HepG2 (cell line): ENCODE measurements at regions not wholly inside any gene's neighbourhood (a gene's known extent, or its start where the extent isn't known, plus 50 kb on each side); places are given as distances from the start of the nearest gene placed in this dataset.

Experiments used
- ATAC-seq: fragments of 200-7000 bp; cut with Tn5 transposase; 3 replicates; pipeline ENCODE4 v1.9.1; 2020; ENCODE audit warnings: mild to moderate bottlenecking, moderate library complexity
- BruUV-seq: library from RNA; stranded (reverse); fragments of 400-500 nt; replicated peaks from 2 replicates; lab custom pipeline; 2021; lab: Mats Ljungman, UMichigan
- CTCF ChIA-PET: fragments of 300-600 bp; formaldehyde crosslinking; extraction: SDS; loops from one replicate; lab custom pipeline; 2021; ENCODE audit warnings: low total read pairs, inconsistent platforms, low intra/inter-chr PET ratio; lab: Yijun Ruan, JAX
- POLR2A ChIA-PET: fragments of 350-600 bp; sonication (Branson Sonifier 250); formaldehyde crosslinking; loops from one replicate; lab custom pipeline; 2020; ENCODE audit warnings: antibody characterized with exemption, inconsistent platforms; lab: Yijun Ruan, JAX
- DNase-seq: peaks from one replicate; pipeline ENCODE4 v3.0.0-alpha.2; 2015; ENCODE audit warnings: low spot score
- FAIRE-seq: peaks from 3 replicates; lab custom pipeline; 2011; peaks lifted over from hg19 to GRCh38; lab: Jason Lieb, UNC
- H2AFZ ChIP-seq: one replicate; pipeline ENCODE4 v1.6.1; 2011; ENCODE audit warnings: low read length, inconsistent platforms
- H3K27ac ChIP-seq: fragments of 300-600 bp; 3 replicates; pipeline ENCODE4 v1.8.0; 2011; ENCODE audit warnings: mixed run types, mild to moderate bottlenecking, mixed read lengths, low read length, inconsistent platforms; ENCODE audit not compliant: insufficient read depth; ENCODE audit errors: extremely low read length
- H3K27me3 ChIP-seq, 2 experiments: fragments of 200-600 bp in 1 of 2; 2 replicates in 1 of 2; 3 replicates in 1 of 2; pipeline versions ENCODE4 v1.6.0 to v1.8.0; 2011; ENCODE audit warnings: low read length in 2 of 2, mild to moderate bottlenecking in 2 of 2, moderate library complexity in 2 of 2, inconsistent platforms in 1 of 2; ENCODE audit not compliant: insufficient read depth in 2 of 2, control insufficient read depth in 1 of 2
- H3K36me3 ChIP-seq, 2 experiments: fragments of 200-600 bp in 1 of 2; replicated peaks in 1 of 2; 2 replicates in 1 of 2; 3 replicates in 1 of 2; pipeline versions ENCODE4 v1.5.1 to v1.8.0; 2011; ENCODE audit warnings: low read length in 2 of 2, inconsistent platforms in 1 of 2; ENCODE audit not compliant: insufficient read depth in 2 of 2, control insufficient read depth in 1 of 2
- H3K4me1 ChIP-seq: 2 replicates; pipeline ENCODE4 v1.5.1; 2012; ENCODE audit warnings: low read length, inconsistent platforms; ENCODE audit not compliant: insufficient read depth
- H3K4me2 ChIP-seq: 2 replicates; pipeline ENCODE4 v1.6.0; 2011; ENCODE audit warnings: low read depth, low read length, inconsistent platforms
- H3K4me3 ChIP-seq, 3 experiments: fragments of 200-600 bp in 1 of 3; sonication (generic), shearing (Covaris generic) in 1 of 3; replicated peaks in 1 of 3; 2 replicates each; pipeline ENCODE4 v1.5.1; 2011 to 2016; ENCODE audit warnings: low read length in 3 of 3, inconsistent platforms in 2 of 3, low read depth in 2 of 3, mild to moderate bottlenecking in 2 of 3, control low read depth in 1 of 3, mixed read lengths in 1 of 3; ENCODE audit not compliant: insufficient read depth in 1 of 3
- H3K79me2 ChIP-seq: one replicate; pipeline ENCODE4 v1.6.1; 2011; ENCODE audit warnings: low read length, inconsistent platforms; ENCODE audit not compliant: insufficient read depth
- H3K9ac ChIP-seq: 2 replicates; pipeline ENCODE4 v1.6.0; 2011; ENCODE audit warnings: mild to moderate bottlenecking, low read depth, low read length, inconsistent platforms; ENCODE audit not compliant: insufficient read depth
- H3K9me3 ChIP-seq: 2 replicates; pipeline ENCODE4 v1.5.1; 2012; ENCODE audit warnings: mild to moderate bottlenecking, low read length
- H4K20me1 ChIP-seq: 2 replicates; pipeline ENCODE4 v1.6.0; 2011; ENCODE audit warnings: inconsistent platforms, mild to moderate bottlenecking, low read length, moderate library complexity; ENCODE audit not compliant: insufficient read depth
- ASH2L ChIP-seq: fragments of 300-600, 200-600 bp; sonication (generic); IDR thresholded peaks from 2 replicates; pipeline ENCODE4 v1.7.0; 2017; ENCODE audit warnings: low read depth, mild to moderate bottlenecking, moderate library complexity, mixed read lengths, low read length; ENCODE audit not compliant: insufficient read length
- ELF3 ChIP-seq: IDR thresholded peaks from 2 replicates; pipeline ENCODE4 v1.6.1; 2016; ENCODE audit warnings: missing genetic modification reagents, missing compliant biosample characterization
- GATAD1 ChIP-seq: IDR thresholded peaks from 2 replicates; pipeline ENCODE4 v1.6.1; 2016; ENCODE audit warnings: missing genetic modification reagents, missing compliant biosample characterization
- HNF4A ChIP-seq: sonication (generic); formaldehyde crosslinking; IDR thresholded peaks from 2 replicates; pipeline ENCODE4 v1.4.0; 2020; ENCODE audit warnings: missing genetic modification reagents
- MXI1 ChIP-seq: IDR thresholded peaks from 3 replicates; pipeline ENCODE4 v1.6.1; 2012; ENCODE audit warnings: low read depth, low read length, inconsistent platforms, borderline replicate concordance
- NFE2L2 ChIP-seq: fragments of 150-350 bp; IDR thresholded peaks from 2 replicates; pipeline ENCODE4 v1.6.1; 2014; ENCODE audit warnings: low read length
- PAWR ChIP-seq: sonication (generic); formaldehyde crosslinking; IDR thresholded peaks from 2 replicates; pipeline ENCODE4 v1.4.0; 2020; ENCODE audit warnings: missing genetic modification reagents, mild to moderate bottlenecking, borderline replicate concordance
- PTBP1 ChIP-seq: fragments of 200-400 bp; formaldehyde crosslinking; IDR thresholded peaks from 2 replicates; pipeline ENCODE4 v1.6.1; 2018; ENCODE audit warnings: low read length, low read depth; ENCODE audit not compliant: poor library complexity, severe bottlenecking
- THAP11 ChIP-seq: IDR thresholded peaks from 2 replicates; pipeline ENCODE4 v1.6.1; 2016; ENCODE audit warnings: missing biosample characterization, missing genetic modification reagents
- ZFP82 ChIP-seq: sonication (generic); formaldehyde crosslinking; IDR thresholded peaks from 2 replicates; pipeline ENCODE4 v1.5.1; 2020; ENCODE audit warnings: mild to moderate bottlenecking, missing genetic modification reagents, borderline replicate concordance
- ZFY ChIP-seq: sonication (generic); formaldehyde crosslinking; IDR thresholded peaks from 2 replicates; pipeline ENCODE4 v1.4.0; 2020; ENCODE audit warnings: missing genetic modification reagents
- ZNF567 ChIP-seq: sonication (generic); formaldehyde crosslinking; IDR thresholded peaks from 2 replicates; pipeline ENCODE4 v1.8.1; 2023; ENCODE audit warnings: mild to moderate bottlenecking, missing genetic modification reagents, borderline replicate concordance
- ZNF574 ChIP-seq: sonication (generic); formaldehyde crosslinking; IDR thresholded peaks from 2 replicates; pipeline ENCODE4 v1.4.0; 2020; ENCODE audit warnings: missing genetic modification reagents
- ZSCAN30 ChIP-seq: sonication (generic); formaldehyde crosslinking; IDR thresholded peaks from 2 replicates; pipeline ENCODE4 v1.5.0; 2020; ENCODE audit warnings: mild to moderate bottlenecking, missing genetic modification reagents
- WGBS: methylation state at CpG from one replicate; pipeline ENCODE4 v1.1.6; 2017; ENCODE audit warnings: low lambda C conversion rate; 5-methylcytosine and 5-hydroxymethylcytosine counted together
- in situ Hi-C: cut with HindIII; loops from 2 replicates; pipeline ENCODE4 v1.10.0; 2017; ENCODE audit warnings: low pct_unique_long_range_greater_than_20kb; ENCODE audit not compliant: extremely low pct_ligation_motif_present
- intact Hi-C: fragments of 100-400 bp; cut with micrococcal nuclease; formaldehyde crosslinking; loops from one replicate; pipeline ENCODE4 v1.10.0; 2022; ENCODE audit not compliant: unreplicated experiment
- TF ChIP-seq, protein P1 (sequence below): sonication (generic); formaldehyde crosslinking; IDR thresholded peaks from 2 replicates; pipeline ENCODE4 v1.4.0; 2020; ENCODE audit warnings: missing genetic modification reagents
- TF ChIP-seq, protein P2 (sequence below): sonication (generic); formaldehyde crosslinking; IDR thresholded peaks from 2 replicates; pipeline ENCODE4 v1.4.0; 2020; ENCODE audit warnings: low read depth, mild to moderate bottlenecking, missing genetic modification reagents

GRCh38 chr2:147231607-147232006 is 613.2 kb upstream of the ACVR2A start:
- intact Hi-C loops = no loop called here
- Histone ChIP-seq H2AFZ (no peak overlapping the region), H3K9ac (no peak overlapping the region), H3K36me3 (no peaks in the 10 kb centered on the region), H3K4me1 (no peaks in the 10 kb centered on the region), H3K4me2 (no peak overlapping the region)
- in situ Hi-C loops = no loop called here
- TF ChIP-seq ZFP82 = no peak
- no peak for TF ChIP-seq ZFY
- no peak for TF ChIP-seq ASH2L
- TF ChIP-seq, all 625 proteins: peak for 0
- FAIRE-seq (no peak), ATAC-seq (no peak), DNase-seq (no peak)
- WGBS = 30% methylated on average over 2 of the region's 2 CpGs
- ChIA-PET POLR2A (no interaction called here), CTCF (no interaction called here)
- H3K9me3 ChIP-seq = peaks cover 17% of the 10 kb centered on the region
- no peaks in the 10 kb centered on the region for H3K27me3 ChIP-seq
- no TSS peak for BruUV-seq
- no peaks in the 10 kb centered on the region for H3K79me2 ChIP-seq
- no peak overlapping the region for H3K4me3 ChIP-seq
- H4K20me1 ChIP-seq = no peaks in the 10 kb centered on the region
- H3K27ac ChIP-seq = no peak overlapping the region

- intact Hi-C loops = no loop called here
- Histone ChIP-seq H3K4me2 (no peak overlapping the region), H3K4me3 (no peak overlapping the region), H3K27me3 (no peaks in the 10 kb centered on the region), H4K20me1 (no peaks in the 10 kb centered on the region), H3K27ac (no peak overlapping the region), H3K9me3 (peaks cover 17% of the 10 kb centered on the region), H3K79me2 (no peaks in the 10 kb centered on the region), H3K4me1 (no peaks in the 10 kb centered on the region), H2AFZ (no peak overlapping the region), H3K9ac (no peak overlapping the region), H3K36me3 (no peaks in the 10 kb centered on the region)
- WGBS = 0% methylated on average over 1 of the region's 1 CpG
- in situ Hi-C loops = no loop called here
- ChIA-PET CTCF (no interaction called here), POLR2A (no interaction called here)
- ATAC-seq (no peak), DNase-seq (no peak), FAIRE-seq (no peak)
- no TSS peak for BruUV-seq
- no peak for TF ChIP-seq HNF4A (CRISPR knock-in tag)
- no peak for TF ChIP-seq THAP11
- no peak for TF ChIP-seq NFE2L2
- no peak for TF ChIP-seq PAWR (CRISPR knock-in tag)
- no peak for TF ChIP-seq ZNF574 (CRISPR knock-in tag)
- TF ChIP-seq, protein P1, sequence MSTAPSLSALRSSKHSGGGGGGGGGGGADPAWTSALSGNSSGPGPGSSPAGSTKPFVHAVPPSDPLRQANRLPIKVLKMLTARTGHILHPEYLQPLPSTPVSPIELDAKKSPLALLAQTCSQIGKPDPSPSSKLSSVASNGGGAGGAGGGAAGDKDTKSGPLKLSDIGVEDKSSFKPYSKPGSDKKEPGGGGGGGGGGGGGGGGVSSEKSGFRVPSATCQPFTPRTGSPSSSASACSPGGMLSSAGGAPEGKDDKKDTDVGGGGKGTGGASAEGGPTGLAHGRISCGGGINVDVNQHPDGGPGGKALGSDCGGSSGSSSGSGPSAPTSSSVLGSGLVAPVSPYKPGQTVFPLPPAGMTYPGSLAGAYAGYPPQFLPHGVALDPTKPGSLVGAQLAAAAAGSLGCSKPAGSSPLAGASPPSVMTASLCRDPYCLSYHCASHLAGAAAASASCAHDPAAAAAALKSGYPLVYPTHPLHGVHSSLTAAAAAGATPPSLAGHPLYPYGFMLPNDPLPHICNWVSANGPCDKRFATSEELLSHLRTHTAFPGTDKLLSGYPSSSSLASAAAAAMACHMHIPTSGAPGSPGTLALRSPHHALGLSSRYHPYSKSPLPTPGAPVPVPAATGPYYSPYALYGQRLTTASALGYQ = no peak
- no peak for TF ChIP-seq ZSCAN30 (CRISPR knock-in tag)
- no peak for TF ChIP-seq PTBP1
- no peak for TF ChIP-seq ZNF567 (CRISPR knock-in tag)
- no peak for TF ChIP-seq MXI1
- TF ChIP-seq, protein P2, sequence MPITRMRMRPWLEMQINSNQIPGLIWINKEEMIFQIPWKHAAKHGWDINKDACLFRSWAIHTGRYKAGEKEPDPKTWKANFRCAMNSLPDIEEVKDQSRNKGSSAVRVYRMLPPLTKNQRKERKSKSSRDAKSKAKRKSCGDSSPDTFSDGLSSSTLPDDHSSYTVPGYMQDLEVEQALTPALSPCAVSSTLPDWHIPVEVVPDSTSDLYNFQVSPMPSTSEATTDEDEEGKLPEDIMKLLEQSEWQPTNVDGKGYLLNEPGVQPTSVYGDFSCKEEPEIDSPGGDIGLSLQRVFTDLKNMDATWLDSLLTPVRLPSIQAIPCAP (CRISPR knock-in tag) = no peak
- TF ChIP-seq ELF3 = no peak
- no peak for TF ChIP-seq GATAD1 (CRISPR knock-in tag)
Measured at GRCh38 chr2:147231081-147231480, 613.7 kb upstream of the ACVR2A start.
